ENCODE measurements at regions not wholly inside any gene's neighbourhood (a gene's known extent, or its start where the extent isn't known, plus 50 kb on each side); places are given as distances from the start of the nearest gene placed in this dataset.

GRCh38 chrX:1011691-1012283 lies 200.7 kb downstream of the CRLF2 start:
- H3K4me3 Mint-ChIP-seq = no peak overlapping the region
- no peaks in the 10 kb centered on the region for H3K4me1 ChIP-seq (ENCODE audit: control insufficient read depth in 1 of 2, extremely low read depth in 1 of 2, insufficient read depth in 2 of 2, low read length in 2 of 2)
- no peaks in the 10 kb centered on the region for H3K27me3 Mint-ChIP-seq
- H3K9me3 ChIP-seq = no peaks in the 10 kb centered on the region
- H3K27me3 ChIP-seq (replicated peaks in 1 of 2; ENCODE audit: control insufficient read depth in 2 of 2, extremely low read depth in 1 of 2, insufficient read depth in 2 of 2, low read length in 1 of 2) = peaks cover 0 to 4% of the 10 kb centered on the region in 2 experiments
- H3K27ac ChIP-seq (ENCODE audit: low read length) = no peak overlapping the region
- H3K4me3 ChIP-seq (ENCODE audit: control insufficient read depth in 1 of 2, extremely low read depth in 1 of 2, low read length in 1 of 2) = no peak overlapping the region
- no peaks in the 10 kb centered on the region for H3K36me3 ChIP-seq (ENCODE audit: control insufficient read depth in 2 of 2, extremely low read depth in 1 of 2, insufficient read depth in 1 of 2, low read length in 1 of 2)
- no peak for DNase-seq
- POLR2A ChIA-PET = no interaction called here
- no peak for ATAC-seq (replicated peaks in 1 of 4)
- peaks cover 0 to 3% (median 0%) of the 10 kb centered on the region in 3 donors for H3K9me3 Mint-ChIP-seq
- H3K27ac Mint-ChIP-seq = no peak overlapping the region
- CTCF ChIA-PET = no interaction called here
- no peaks in the 10 kb centered on the region for H3K4me1 Mint-ChIP-seq
- H3K36me3 Mint-ChIP-seq = no peaks in the 10 kb centered on the region
- no CpG with 5 or more reads among the region's 12 CpGs for WGBS (ENCODE audit: insufficient coverage)

- CTCF ChIA-PET = no interaction called here
These were observed 202.7 kb downstream of the CRLF2 start for GRCh38 chrX:1009771-1010170.

GRCh38 chrX:1006156-1006730 lies 206.2 kb downstream of the CRLF2 start:
- no peaks in the 10 kb centered on the region for H3K36me3 Mint-ChIP-seq
- no peak overlapping the region for H3K27ac ChIP-seq (ENCODE audit: low read length)
- H3K9me3 Mint-ChIP-seq = no peaks in the 10 kb centered on the region
- no peak for ATAC-seq (replicated peaks in 1 of 4)
- H3K27me3 ChIP-seq (replicated peaks in 1 of 2; ENCODE audit: control insufficient read depth in 2 of 2, extremely low read depth in 1 of 2, insufficient read depth in 2 of 2, low read length in 1 of 2) = no peaks in the 10 kb centered on the region
- no peak overlapping the region for H3K4me3 Mint-ChIP-seq
- no peaks in the 10 kb centered on the region for H3K4me1 Mint-ChIP-seq
- ChIA-PET CTCF (no interaction called here), POLR2A (no interaction called here)
- WGBS (ENCODE audit: insufficient coverage) = 99% methylated on average over 9 of the region's 20 CpGs
- H3K4me1 ChIP-seq (ENCODE audit: control insufficient read depth in 1 of 2, extremely low read depth in 1 of 2, insufficient read depth in 2 of 2, low read length in 2 of 2) = no peaks in the 10 kb centered on the region
- H3K9me3 ChIP-seq = no peaks in the 10 kb centered on the region
- no peak overlapping the region for H3K27ac Mint-ChIP-seq
- no peaks in the 10 kb centered on the region for H3K36me3 ChIP-seq (ENCODE audit: control insufficient read depth in 2 of 2, extremely low read depth in 1 of 2, insufficient read depth in 1 of 2, low read length in 1 of 2)
- DNase-seq = no peak
- no peak overlapping the region for H3K4me3 ChIP-seq (ENCODE audit: control insufficient read depth in 1 of 2, extremely low read depth in 1 of 2, low read length in 1 of 2)
- H3K27me3 Mint-ChIP-seq = no peaks in the 10 kb centered on the region

More at GRCh38 chrX:1009771-1010170, 202.7 kb downstream of the CRLF2 start:
- DNase-seq = no peak
- POLR2A ChIA-PET = no interaction called here
- Histone ChIP-seq H3K36me3 (ENCODE audit: control insufficient read depth in 2 of 2, extremely low read depth in 1 of 2, insufficient read depth in 1 of 2, low read length in 1 of 2) (no peaks in the 10 kb centered on the region), H3K9me3 (no peaks in the 10 kb centered on the region), H3K27ac (ENCODE audit: low read length) (no peak overlapping the region), H3K27me3 (replicated peaks in 1 of 2; ENCODE audit: control insufficient read depth in 2 of 2, extremely low read depth in 1 of 2, insufficient read depth in 2 of 2, low read length in 1 of 2) (peaks cover 0 to 4% of the 10 kb centered on the region in 2 experiments), H3K4me3 (ENCODE audit: control insufficient read depth in 1 of 2, extremely low read depth in 1 of 2, low read length in 1 of 2) (no peak overlapping the region), H3K4me1 (ENCODE audit: control insufficient read depth in 1 of 2, extremely low read depth in 1 of 2, insufficient read depth in 2 of 2, low read length in 2 of 2) (no peaks in the 10 kb centered on the region)
- no peak for ATAC-seq (replicated peaks in 1 of 4)
- 69% methylated on average over 2 of the region's 15 CpGs for WGBS (ENCODE audit: insufficient coverage)
- H3K27ac Mint-ChIP-seq = no peak overlapping the region
- H3K4me3 Mint-ChIP-seq = no peak overlapping the region
- no peaks in the 10 kb centered on the region for H3K27me3 Mint-ChIP-seq
- H3K9me3 Mint-ChIP-seq = peaks cover 0 to 3% (median 0%) of the 10 kb centered on the region in 3 donors
- H3K36me3 Mint-ChIP-seq = no peaks in the 10 kb centered on the region
- no peaks in the 10 kb centered on the region for H3K4me1 Mint-ChIP-seq

GRCh38 chrX:1002611-1003010 lies 209.8 kb downstream of the CRLF2 start:
- no peak overlapping the region for H3K27ac ChIP-seq (ENCODE audit: low read length)
- H3K9me3 ChIP-seq = no peaks in the 10 kb centered on the region
- Mint-ChIP-seq H3K36me3 (no peaks in the 10 kb centered on the region), H3K9me3 (no peaks in the 10 kb centered on the region), H3K4me1 (no peaks in the 10 kb centered on the region), H3K27me3 (no peaks in the 10 kb centered on the region), H3K4me3 (no peak overlapping the region), H3K27ac (no peak overlapping the region)
- ChIA-PET POLR2A (no interaction called here), CTCF (no interaction called here)
- no peak for DNase-seq
- peaks cover 0 to 4% of the 10 kb centered on the region in 2 experiments for H3K27me3 ChIP-seq (replicated peaks in 1 of 2; ENCODE audit: control insufficient read depth in 2 of 2, extremely low read depth in 1 of 2, insufficient read depth in 2 of 2, low read length in 1 of 2)
- H3K36me3 ChIP-seq (ENCODE audit: control insufficient read depth in 2 of 2, extremely low read depth in 1 of 2, insufficient read depth in 1 of 2, low read length in 1 of 2) = no peaks in the 10 kb centered on the region
- WGBS (ENCODE audit: insufficient coverage) = 92% methylated on average over 13 of the region's 23 CpGs
- no peak overlapping the region for H3K4me3 ChIP-seq (ENCODE audit: control insufficient read depth in 1 of 2, extremely low read depth in 1 of 2, low read length in 1 of 2)
- no peak for ATAC-seq (replicated peaks in 1 of 4)
- no peaks in the 10 kb centered on the region for H3K4me1 ChIP-seq (ENCODE audit: control insufficient read depth in 1 of 2, extremely low read depth in 1 of 2, insufficient read depth in 2 of 2, low read length in 2 of 2)

GRCh38 chrX:997631-998137 lies 214.8 kb downstream of the CRLF2 start:
- no peaks in the 10 kb centered on the region for H3K36me3 ChIP-seq (ENCODE audit: control insufficient read depth in 2 of 2, extremely low read depth in 1 of 2, insufficient read depth in 1 of 2, low read length in 1 of 2)
- Mint-ChIP-seq H3K4me1 (no peaks in the 10 kb centered on the region), H3K27me3 (no peaks in the 10 kb centered on the region), H3K27ac (no peak overlapping the region), H3K4me3 (no peak overlapping the region), H3K9me3 (peaks cover 0 to 11% (median 3%) of the 10 kb centered on the region in 3 donors), H3K36me3 (no peaks in the 10 kb centered on the region)
- no peaks in the 10 kb centered on the region for H3K4me1 ChIP-seq (ENCODE audit: control insufficient read depth in 1 of 2, extremely low read depth in 1 of 2, insufficient read depth in 2 of 2, low read length in 2 of 2)
- H3K27ac ChIP-seq (ENCODE audit: low read length) = no peak overlapping the region
- H3K9me3 ChIP-seq = no peaks in the 10 kb centered on the region
- ATAC-seq (replicated peaks in 1 of 4) (no peak), DNase-seq (no peak)
- CTCF ChIA-PET = no interaction called here
- 51% methylated on average over 8 of the region's 10 CpGs for WGBS (ENCODE audit: insufficient coverage)
- H3K4me3 ChIP-seq (ENCODE audit: control insufficient read depth in 1 of 2, extremely low read depth in 1 of 2, low read length in 1 of 2) = no peak overlapping the region
- H3K27me3 ChIP-seq (replicated peaks in 1 of 2; ENCODE audit: control insufficient read depth in 2 of 2, extremely low read depth in 1 of 2, insufficient read depth in 2 of 2, low read length in 1 of 2) = peaks cover 0 to 6% of the 10 kb centered on the region in 2 experiments
- POLR2A ChIA-PET = no interaction called here

- Mint-ChIP-seq H3K4me3 (no peak overlapping the region), H3K9me3 (peaks cover 9 to 15% (median 14%) of the 10 kb centered on the region in 3 donors), H3K27me3 (no peaks in the 10 kb centered on the region), H3K36me3 (no peaks in the 10 kb centered on the region), H3K4me1 (peaks cover 0 to 13% (median 4%) of the 10 kb centered on the region in 3 donors), H3K27ac (no peak overlapping the region)
- DNase-seq = no peak
- Histone ChIP-seq H3K4me1 (ENCODE audit: control insufficient read depth in 1 of 2, extremely low read depth in 1 of 2, insufficient read depth in 2 of 2, low read length in 2 of 2) (no peaks in the 10 kb centered on the region), H3K9me3 (no peaks in the 10 kb centered on the region), H3K4me3 (ENCODE audit: control insufficient read depth in 1 of 2, extremely low read depth in 1 of 2, low read length in 1 of 2) (no peak overlapping the region), H3K27ac (ENCODE audit: low read length) (no peak overlapping the region), H3K27me3 (replicated peaks in 1 of 2; ENCODE audit: control insufficient read depth in 2 of 2, extremely low read depth in 1 of 2, insufficient read depth in 2 of 2, low read length in 1 of 2) (peaks cover 0 to 6% of the 10 kb centered on the region in 2 experiments), H3K36me3 (ENCODE audit: control insufficient read depth in 2 of 2, extremely low read depth in 1 of 2, insufficient read depth in 1 of 2, low read length in 1 of 2) (no peaks in the 10 kb centered on the region)
- no peak for ATAC-seq (replicated peaks in 1 of 4)
- 86% methylated on average over 2 of the region's 2 CpGs for WGBS (ENCODE audit: insufficient coverage)
- POLR2A ChIA-PET = no interaction called here
- CTCF ChIA-PET = no interaction called here
These were observed 217.7 kb downstream of the CRLF2 start for GRCh38 chrX:994780-995179.
